HEK293 (cell line): ENCODE measurements at regions not wholly inside any gene's neighbourhood (a gene's known extent, or its start where the extent isn't known, plus 50 kb on each side); places are given as distances from the start of the nearest gene placed in this dataset.

ENCODE experiments used
- CTCF ChIA-PET: fragments of 350-600 bp; formaldehyde crosslinking; extraction: SDS; loops from one replicate; lab custom pipeline; 2021; ENCODE audit warnings: antibody characterized with exemption; lab: Yijun Ruan, JAX
- POLR2A ChIA-PET: fragments of 300-600 bp; formaldehyde crosslinking; extraction: SDS; loops from one replicate; lab custom pipeline; 2020; ENCODE audit warnings: antibody characterized with exemption, inconsistent platforms; lab: Yijun Ruan, JAX
- H3K27ac ChIP-seq: fragments of 200-500 bp; sonication (Bioruptor generic); 2 replicates; pipeline ENCODE4 v1.5.1; 2014; ENCODE audit warnings: low read depth, low read length, control low read depth, inconsistent platforms; ENCODE audit errors: extremely low read depth
- H3K36me3 ChIP-seq, 2 experiments: fragments of 200-500 bp in 1 of 2; sonication (Bioruptor generic) in 1 of 2; 1 replicate in 1 of 2; 2 replicates in 1 of 2; pipeline ENCODE4 v1.5.1; 2014 to 2017; ENCODE audit warnings: inconsistent platforms in 2 of 2, low read length in 2 of 2; ENCODE audit not compliant: control insufficient read depth in 2 of 2, insufficient read depth in 1 of 2
- H3K4me1 ChIP-seq: fragments of 200-500 bp; sonication (Bioruptor generic); 2 replicates; pipeline ENCODE4 v1.5.1; 2014; ENCODE audit warnings: mild to moderate bottlenecking, low read length, inconsistent platforms; ENCODE audit not compliant: control insufficient read depth, insufficient read depth
- H3K4me3 ChIP-seq: 2 replicates; pipeline ENCODE4 v1.5.1; 2011; ENCODE audit warnings: low read depth, mild to moderate bottlenecking, control low read depth, low read length, moderate library complexity
- H3K9me3 ChIP-seq: fragments of 200-500 bp; sonication (Bioruptor generic); 2 replicates; pipeline ENCODE4 v1.5.1; 2014; ENCODE audit warnings: low read depth, low read length, inconsistent platforms; ENCODE audit not compliant: control insufficient read depth, insufficient read depth
- GLIS1 ChIP-seq: fragments of 450-650 bp; formaldehyde crosslinking; IDR thresholded peaks from 2 replicates; pipeline ENCODE4 v1.5.1; 2016; ENCODE audit warnings: missing biosample characterization, missing genetic modification characterization
- KLF8 ChIP-seq: fragments of 450-650 bp; formaldehyde crosslinking; IDR thresholded peaks from 2 replicates; pipeline ENCODE4 v1.5.1; 2016; ENCODE audit warnings: missing biosample characterization, missing genetic modification characterization
- OSR2 ChIP-seq: fragments of 450-650 bp; formaldehyde crosslinking; IDR thresholded peaks from 2 replicates; pipeline ENCODE4 v1.5.1; 2016; ENCODE audit warnings: missing biosample characterization, missing genetic modification characterization
- REPIN1 ChIP-seq: fragments of 450-650 bp; formaldehyde crosslinking; IDR thresholded peaks from 2 replicates; pipeline ENCODE4 v1.5.1; 2017; ENCODE audit warnings: missing biosample characterization, missing genetic modification characterization, low read depth
- TCF7L2 ChIP-seq: IDR thresholded peaks from 2 replicates; pipeline ENCODE4 v1.6.1; 2011; ENCODE audit warnings: low read depth, mild to moderate bottlenecking, inconsistent platforms, low read length, moderate library complexity, borderline replicate concordance
- ZBTB1 ChIP-seq: fragments of 450-650 bp; formaldehyde crosslinking; IDR thresholded peaks from 2 replicates; pipeline ENCODE4 v1.5.1; 2016; ENCODE audit warnings: missing biosample characterization, missing genetic modification characterization
- ZNF148 ChIP-seq: fragments of 450-650 bp; formaldehyde crosslinking; IDR thresholded peaks from 2 replicates; pipeline ENCODE4 v1.5.0; 2017; ENCODE audit warnings: missing biosample characterization, missing genetic modification characterization, borderline replicate concordance
- ZNF202 ChIP-seq: fragments of 450-650 bp; formaldehyde crosslinking; IDR thresholded peaks from 2 replicates; pipeline ENCODE4 v1.5.1; 2016; ENCODE audit warnings: missing biosample characterization, missing genetic modification characterization, borderline replicate concordance
- ZNF366 ChIP-seq: fragments of 450-650 bp; formaldehyde crosslinking; conservative IDR thresholded peaks from 2 replicates; pipeline ENCODE4 v1.5.1; 2016; ENCODE audit warnings: missing biosample characterization, missing genetic modification characterization
- ZNF394 ChIP-seq: fragments of 450-650 bp; formaldehyde crosslinking; IDR thresholded peaks from 2 replicates; pipeline ENCODE4 v1.5.1; 2016; ENCODE audit warnings: missing biosample characterization, missing genetic modification characterization, mild to moderate bottlenecking, moderate library complexity, borderline replicate concordance
- ZNF48 ChIP-seq: fragments of 450-650 bp; formaldehyde crosslinking; IDR thresholded peaks from 2 replicates; pipeline ENCODE4 v1.5.1; 2016; ENCODE audit warnings: missing biosample characterization, missing genetic modification characterization
- ZNF549 ChIP-seq: fragments of 450-650 bp; IDR thresholded peaks from 2 replicates; pipeline ENCODE4 v1.5.1; 2018; ENCODE audit warnings: missing biosample characterization, missing genetic modification characterization, mild to moderate bottlenecking, inconsistent platforms, moderate library complexity
- ZNF561 ChIP-seq: fragments of 450-650 bp; IDR thresholded peaks from 2 replicates; pipeline ENCODE4 v1.5.1; 2018; ENCODE audit warnings: missing biosample characterization, missing genetic modification characterization, borderline replicate concordance
- ZNF585B ChIP-seq: fragments of 450-650 bp; formaldehyde crosslinking; IDR thresholded peaks from 2 replicates; pipeline ENCODE4 v1.5.1; 2016; ENCODE audit warnings: missing biosample characterization, missing genetic modification characterization
- ZNF639 ChIP-seq: fragments of 450-650 bp; formaldehyde crosslinking; IDR thresholded peaks from 2 replicates; pipeline ENCODE4 v1.5.1; 2016; ENCODE audit warnings: missing biosample characterization, missing genetic modification characterization
- ZNF654 ChIP-seq: fragments of 450-650 bp; formaldehyde crosslinking; IDR thresholded peaks from 2 replicates; pipeline ENCODE4 v1.5.1; 2016; ENCODE audit warnings: low read depth, missing biosample characterization, missing genetic modification characterization
- ZNF704 ChIP-seq: fragments of 450-650 bp; formaldehyde crosslinking; IDR thresholded peaks from 2 replicates; pipeline ENCODE4 v1.5.1; 2016; ENCODE audit warnings: missing biosample characterization, missing genetic modification characterization
- ZSCAN18 ChIP-seq: fragments of 450-650 bp; formaldehyde crosslinking; IDR thresholded peaks from 2 replicates; pipeline ENCODE4 v1.5.1; 2016; ENCODE audit warnings: missing biosample characterization, missing genetic modification characterization

GRCh38 chr9:94017939-94018531, 62.9 kb upstream of the BARX1 start (continued):
- no peak for TF ChIP-seq KLF8 (tag by site-specific recombination)
- no peak for TF ChIP-seq TCF7L2
- TF ChIP-seq ZNF148 (tag by site-specific recombination) = no peak
- TF ChIP-seq ZNF704 (tag by site-specific recombination) = no peak
- TF ChIP-seq ZNF561 (tag by site-specific recombination) = no peak
- TF ChIP-seq ZNF549 (tag by site-specific recombination) = no peak
- TF ChIP-seq GLIS1 (tag by site-specific recombination) = no peak

- no peaks in the 10 kb centered on the region for H3K4me1 ChIP-seq
- H3K4me3 ChIP-seq = no peak overlapping the region
- no peak overlapping the region for H3K27ac ChIP-seq
- ChIA-PET CTCF (interaction anchor here (0.7 to 6.1 kb wide), 6 partner anchors 13 to 196 kb away, joined by 3 to 175 read pairs (median 20); no protein-coding TSS in a partner anchor), POLR2A (interaction anchor here (1.4 kb wide), 1 partner anchor 197 kb away, joined by 3 read pairs; no protein-coding TSS in a partner anchor)
- TF ChIP-seq ZBTB1 (tag by site-specific recombination) = no peak
- TF ChIP-seq ZNF394 (tag by site-specific recombination) = no peak
- no peak for TF ChIP-seq ZSCAN18 (tag by site-specific recombination)
- TF ChIP-seq ZNF654 = no peak
- H3K36me3 ChIP-seq = no peaks in the 10 kb centered on the region
- H3K9me3 ChIP-seq = no peaks in the 10 kb centered on the region
These were observed 61.6 kb upstream of the BARX1 start for GRCh38 chr9:94016744-94017143.

GRCh38 chr9:94014920-94015319, 59.8 kb upstream of the BARX1 start:
- Histone ChIP-seq H3K4me3 (no peak overlapping the region), H3K9me3 (no peaks in the 10 kb centered on the region), H3K4me1 (no peaks in the 10 kb centered on the region)
- TF ChIP-seq REPIN1 = no peak
- TF ChIP-seq OSR2 = no peak
- TF ChIP-seq ZNF366 (tag by site-specific recombination) = no peak
- no peak for TF ChIP-seq ZNF639
- no peak for TF ChIP-seq ZNF585B (tag by site-specific recombination)
- no peak for TF ChIP-seq ZNF202 (tag by site-specific recombination)
- TF ChIP-seq ZNF48 = no peak
- TF ChIP-seq, all 188 proteins: peak for 0
- H3K27ac ChIP-seq = no peak overlapping the region
- ChIA-PET POLR2A (no interaction called here), CTCF (interaction anchor here (0.6 to 6.1 kb wide), 18 partner anchors 11 to 946 kb away, joined by 3 to 175 read pairs (median 6); no protein-coding TSS in a partner anchor)
- no peaks in the 10 kb centered on the region for H3K36me3 ChIP-seq
